NOMO-1 treated with DMSO at 0.1 percent for 48 hours (cell line): ENCODE measurements at regions not wholly inside any gene's neighbourhood (a gene's known extent, or its start where the extent isn't known, plus 50 kb on each side); places are given as distances from the start of the nearest gene placed in this dataset.

ENCODE experiments used
- DNase-seq: peaks from one replicate; lab custom pipeline; 2025; ENCODE audit not compliant: unreplicated experiment; lab: John Stamatoyannopoulos, UW

- no peak for DNase-seq
These were observed 79.0 kb upstream of the SYT6 start for GRCh38 chr1:114232691-114233090.

- DNase-seq = no peak
These were observed 77.6 kb upstream of the SYT6 start for GRCh38 chr1:114231301-114231700.

- DNase-seq = no peak
These were observed 75.7 kb upstream of the SYT6 start for GRCh38 chr1:114229368-114229767.

GRCh38 chr1:114227059-114227458 lies 73.4 kb upstream of the SYT6 start:
- no peak for DNase-seq

- DNase-seq = no peak
These were observed 70.7 kb upstream of the SYT6 start for GRCh38 chr1:114224196-114224907.

GRCh38 chr1:114222920-114223319 lies 69.3 kb upstream of the SYT6 start:
- DNase-seq = no peak

- no peak for DNase-seq
These were observed 65.7 kb upstream of the SYT6 start for GRCh38 chr1:114219172-114219868.

GRCh38 chr1:114218361-114219171 lies 64.9 kb upstream of the SYT6 start:
- DNase-seq = no peak

- no peak for DNase-seq
These were observed 62.9 kb upstream of the SYT6 start for GRCh38 chr1:114216431-114217173.

GRCh38 chr1:114215436-114215835 lies 61.8 kb upstream of the SYT6 start:
- DNase-seq = no peak

- DNase-seq = no peak
These were observed 60.3 kb upstream of the SYT6 start for GRCh38 chr1:114214016-114214415.

GRCh38 chr1:114209971-114210370 lies 56.3 kb upstream of the SYT6 start:
- DNase-seq = no peak

- DNase-seq = peak; percentile 43
These were observed 55.0 kb upstream of the SYT6 start for GRCh38 chr1:114208714-114209113.

- no peak for DNase-seq
These were observed 54.4 kb upstream of the SYT6 start for GRCh38 chr1:114208106-114208505.

GRCh38 chr1:114207635-114208034 lies 54.0 kb upstream of the SYT6 start:
- DNase-seq = no peak

GRCh38 chr1:114206392-114206791 lies 52.7 kb upstream of the SYT6 start:
- no peak for DNase-seq

GRCh38 chr1:114203595-114204128 lies 50.0 kb upstream of the SYT6 start:
- DNase-seq = no peak
